GM21529 (cell line): ENCODE measurements at regions not wholly inside any gene's neighbourhood (a gene's known extent, or its start where the extent isn't known, plus 50 kb on each side); places are given as distances from the start of the nearest gene placed in this dataset.
A peak's percentile ranks its signal among the peaks of the same experiment; 100 is the strongest.

Experiments used
- ATAC-seq: cut with Tn5 transposase; IDR thresholded peaks from one replicate; pipeline ENCODE4 v1.9.1; 2021; ENCODE audit not compliant: unreplicated experiment

GRCh38 chr1:234975941-234976860 lies 152.4 kb downstream of the TOMM20 start:
- no peak for ATAC-seq

- no peak for ATAC-seq
Measured at GRCh38 chr1:234975122-234975940, 153.3 kb downstream of the TOMM20 start.

- no peak for ATAC-seq
Measured at GRCh38 chr1:234973426-234974250, 155.0 kb downstream of the TOMM20 start.

GRCh38 chr1:234972411-234973191 lies 156.0 kb downstream of the TOMM20 start:
- no peak for ATAC-seq

GRCh38 chr1:234971586-234972297 lies 156.9 kb downstream of the TOMM20 start:
- ATAC-seq, result no peak

- ATAC-seq, result no peak
Measured at GRCh38 chr1:234970731-234971476, 157.7 kb downstream of the TOMM20 start.

GRCh38 chr1:234970401-234970730 lies 158.3 kb downstream of the TOMM20 start:
- ATAC-seq, result no peak

- no peak for ATAC-seq
Measured at GRCh38 chr1:234969581-234970400, 158.8 kb downstream of the TOMM20 start.

- ATAC-seq, result no peak
Measured at GRCh38 chr1:234969011-234969441, 159.6 kb downstream of the TOMM20 start.

- no peak for ATAC-seq
Measured at GRCh38 chr1:234968451-234968850, 160.2 kb downstream of the TOMM20 start.

GRCh38 chr1:234967121-234967520 lies 161.5 kb downstream of the TOMM20 start:
- ATAC-seq, result no peak

- no peak for ATAC-seq
Measured at GRCh38 chr1:234965111-234965510, 163.5 kb downstream of the TOMM20 start.

- no peak for ATAC-seq
Measured at GRCh38 chr1:234963904-234964702, 164.5 kb downstream of the TOMM20 start.

GRCh38 chr1:234963180-234963903 lies 165.3 kb downstream of the TOMM20 start:
- peak; percentile 84 for ATAC-seq

- peak; percentile 50 for ATAC-seq
Measured at GRCh38 chr1:234962340-234962989, 166.2 kb downstream of the TOMM20 start.
